Left lung (tissue), 4 donors: ENCODE measurements at regions not wholly inside any gene's neighbourhood (a gene's known extent, or its start where the extent isn't known, plus 50 kb on each side); places are given as distances from the start of the nearest gene placed in this dataset.

Source experiments
- ATAC-seq: fragments of 200-7000 bp; cut with Tn5 transposase; one replicate; pipeline ENCODE4 v1.9.1; 2020; ENCODE audit warnings: moderate library complexity
- DNase-seq, 4 donors: peaks; one replicate each; pipeline ENCODE4 v3.0.0-alpha.2; 2013 to 2020
- H3K27ac ChIP-seq, 2 donors: fragments of 200-600 bp; sonication (generic) in 1 of 2; one replicate each; pipeline versions ENCODE4 v1.5.0 to v1.8.0; 2020 to 2021
- H3K27me3 ChIP-seq, 2 donors: fragments of 200-600 bp; sonication (generic) in 1 of 2; one replicate each; pipeline versions ENCODE4 v1.5.0 to v1.8.0; 2020 to 2021
- H3K36me3 ChIP-seq, 2 donors: fragments of 200-600 bp; sonication (generic) in 1 of 2; one replicate each; pipeline versions ENCODE4 v1.5.0 to v1.8.0; 2020 to 2021
- H3K4me1 ChIP-seq, 2 donors: fragments of 200-600 bp; one replicate each; pipeline ENCODE4 v1.8.0; 2021
- H3K4me3 ChIP-seq, 2 donors: fragments of 200-600 bp; sonication (generic) in 1 of 2; one replicate each; pipeline versions ENCODE4 v1.5.0 to v1.8.0; 2020 to 2021; ENCODE audit warnings: mild to moderate bottlenecking in 1 of 2
- H3K9me3 ChIP-seq, 2 donors: fragments of 200-600 bp; sonication (generic) in 1 of 2; one replicate each; pipeline versions ENCODE4 v1.5.0 to v1.8.0; 2020 to 2021
- CTCF ChIP-seq, 2 donors: fragments of 200-600 bp; sonication (generic) in 1 of 2; IDR thresholded peaks; one replicate each; pipeline versions ENCODE4 v1.5.0 to v1.8.0; 2021; ENCODE audit warnings: antibody characterized with exemption in 2 of 2
- intact Hi-C, 2 donors: fragments of 100-400 bp; cut with DNase I; formaldehyde crosslinking; loops; one replicate each; pipeline versions ENCODE4 v1.11.2 to v1.14.2; 2022
- donor health status: DM: no; HTN: yes; CAD: no.
- donor health status: DM: no; HTN: no; CAD: no.

GRCh38 chr18:37986665-37987064 is 421.1 kb upstream of the CELF4 start:
- no peaks in the 10 kb centered on the region for H3K27me3 ChIP-seq
- no peaks in the 10 kb centered on the region for H3K4me1 ChIP-seq
- DNase-seq = no peak
- no peak for TF ChIP-seq CTCF (IDR thresholded peaks at IDR 0.05)
- intact Hi-C loops = no loop called here
- no peaks in the 10 kb centered on the region for H3K9me3 ChIP-seq
- no peak overlapping the region for H3K4me3 ChIP-seq
- no peaks in the 10 kb centered on the region for H3K36me3 ChIP-seq
- no peak for ATAC-seq
- H3K27ac ChIP-seq = no peak overlapping the region

DNA sequence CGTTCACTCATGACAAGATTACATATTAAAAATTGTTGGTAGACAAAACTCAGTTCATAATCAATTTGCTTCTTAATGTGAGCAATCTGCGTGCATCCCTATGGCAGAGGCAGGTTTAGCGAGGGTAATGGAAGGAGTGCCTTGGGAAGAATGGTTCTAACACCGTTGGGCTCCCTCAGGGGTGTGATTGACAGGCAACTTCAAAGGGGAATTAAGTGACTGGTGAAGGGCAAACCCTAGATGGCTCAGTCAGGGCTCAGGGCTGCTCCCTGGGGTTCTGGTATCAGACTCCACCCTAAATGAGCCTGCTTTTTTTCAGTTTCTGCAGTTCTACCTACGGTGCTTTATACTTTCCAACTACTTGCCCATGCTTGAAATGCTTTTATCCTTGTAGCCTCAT is 419.5 kb upstream of the CELF4 start:
- Histone ChIP-seq H3K27me3 (no peaks in the 10 kb centered on the region), H3K4me1 (no peaks in the 10 kb centered on the region), H3K27ac (no peak overlapping the region), H3K9me3 (no peaks in the 10 kb centered on the region), H3K36me3 (no peaks in the 10 kb centered on the region), H3K4me3 (no peak overlapping the region)
- DNase-seq (no peak), ATAC-seq (no peak)
- no peak for TF ChIP-seq CTCF (IDR thresholded peaks at IDR 0.05)
- intact Hi-C loops = no loop called here

GRCh38 chr18:37980556-37980955 is 415.0 kb upstream of the CELF4 start:
- intact Hi-C loops = no loop called here
- ATAC-seq (no peak), DNase-seq (no peak)
- Histone ChIP-seq H3K36me3 (no peaks in the 10 kb centered on the region), H3K27ac (no peak overlapping the region), H3K9me3 (peaks cover 0 to 5% of the 10 kb centered on the region in 2 donors), H3K4me1 (no peaks in the 10 kb centered on the region), H3K27me3 (no peaks in the 10 kb centered on the region), H3K4me3 (no peak overlapping the region)
- TF ChIP-seq CTCF (IDR thresholded peaks at IDR 0.05) = no peak

- Histone ChIP-seq H3K27ac (no peak overlapping the region), H3K4me1 (no peaks in the 10 kb centered on the region), H3K36me3 (no peaks in the 10 kb centered on the region), H3K4me3 (no peak overlapping the region), H3K27me3 (no peaks in the 10 kb centered on the region), H3K9me3 (peaks cover 0 to 17% of the 10 kb centered on the region in 2 donors)
- DNase-seq (no peak), ATAC-seq (no peak)
- intact Hi-C loops = no loop called here
- TF ChIP-seq CTCF (IDR thresholded peaks at IDR 0.05) = no peak
These were observed 409.8 kb upstream of the CELF4 start for GRCh38 chr18:37975446-37975845.

DNA sequence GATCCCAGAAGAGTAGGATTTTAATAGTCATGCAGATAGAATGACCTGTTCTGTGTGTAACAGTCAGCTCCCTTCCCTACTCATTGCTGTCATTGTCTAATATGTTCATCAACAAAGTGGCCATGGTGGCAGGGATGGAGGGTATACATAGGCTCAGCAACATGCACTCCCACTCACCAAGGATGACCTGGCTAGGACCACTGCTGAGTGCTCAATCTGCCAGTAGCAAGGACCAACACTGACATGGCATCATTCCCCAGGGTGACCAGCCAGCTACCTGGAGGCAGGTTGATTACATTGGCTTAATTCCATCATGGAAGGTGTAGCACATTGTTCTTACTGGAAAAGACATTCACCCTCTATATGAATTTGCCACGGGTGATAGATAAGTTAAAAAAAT is 401.7 kb upstream of the CELF4 start:
- no peaks in the 10 kb centered on the region for H3K4me1 ChIP-seq
- H3K36me3 ChIP-seq = no peaks in the 10 kb centered on the region
- no peaks in the 10 kb centered on the region for H3K27me3 ChIP-seq
- H3K9me3 ChIP-seq = peaks cover 0 to 4% of the 10 kb centered on the region in 2 donors
- TF ChIP-seq CTCF (IDR thresholded peaks at IDR 0.05) = no peak
- H3K4me3 ChIP-seq = no peak overlapping the region
- intact Hi-C loops = no loop called here
- ATAC-seq (no peak), DNase-seq (no peak)
- no peak overlapping the region for H3K27ac ChIP-seq
